H9 (cell line): ENCODE measurements at regions not wholly inside any gene's neighbourhood (a gene's known extent, or its start where the extent isn't known, plus 50 kb on each side); places are given as distances from the start of the nearest gene placed in this dataset.

Experiments
- DNase-seq: peaks from one replicate; pipeline ENCODE4 v3.0.0-alpha.2; 2017
- H2AFZ ChIP-seq: one replicate; pipeline ENCODE4 v1.6.1; 2013; ENCODE audit warnings: mild to moderate bottlenecking, low read length, control low read depth, moderate library complexity
- H2AK5ac ChIP-seq: 2 replicates; pipeline ENCODE4 v1.6.1; 2013; ENCODE audit warnings: low read length, control low read depth, mixed read lengths; ENCODE audit not compliant: insufficient read length
- H2BK120ac ChIP-seq: one replicate; pipeline ENCODE4 v1.6.1; 2013; ENCODE audit warnings: low read depth, mild to moderate bottlenecking, low read length, control low read depth, inconsistent platforms; ENCODE audit not compliant: poor library complexity, severe bottlenecking
- H2BK12ac ChIP-seq: 2 replicates; pipeline ENCODE4 v1.6.1; 2013; ENCODE audit warnings: low read length, control low read depth, mixed read lengths, low read depth; ENCODE audit not compliant: insufficient read length
- H2BK15ac ChIP-seq: 2 replicates; pipeline ENCODE4 v1.6.1; 2013; ENCODE audit warnings: low read depth, low read length, control low read depth
- H2BK20ac ChIP-seq: one replicate; pipeline ENCODE4 v1.6.1; 2013; ENCODE audit warnings: low read depth, mild to moderate bottlenecking, low read length, control low read depth, inconsistent platforms; ENCODE audit not compliant: poor library complexity, severe bottlenecking
- H2BK5ac ChIP-seq: 2 replicates; pipeline ENCODE4 v1.6.1; 2013; ENCODE audit warnings: low read length, control low read depth, mixed read lengths; ENCODE audit not compliant: insufficient read length
- H3K14ac ChIP-seq: 2 replicates; pipeline ENCODE4 v1.6.1; 2013; ENCODE audit warnings: low read length, control low read depth; ENCODE audit not compliant: insufficient read depth
- H3K18ac ChIP-seq: 2 replicates; pipeline ENCODE4 v1.6.1; 2013; ENCODE audit warnings: low read depth, mild to moderate bottlenecking, mixed read lengths, low read length, control low read depth; ENCODE audit not compliant: insufficient read length
- H3K23ac ChIP-seq: 2 replicates; pipeline ENCODE4 v1.6.1; 2013; ENCODE audit warnings: low read length, control low read depth, mixed read lengths, low read depth; ENCODE audit not compliant: insufficient read length
- H3K23me2 ChIP-seq: 2 replicates; pipeline ENCODE4 v1.6.1; 2013; ENCODE audit warnings: low read depth, mild to moderate bottlenecking, mixed read lengths, low read length, control low read depth; ENCODE audit not compliant: insufficient read length, poor library complexity, severe bottlenecking
- H3K27ac ChIP-seq: 2 replicates; pipeline ENCODE4 v1.5.1; 2013; ENCODE audit warnings: low read length, control low read depth, mixed read lengths, low read depth; ENCODE audit not compliant: insufficient read length
- H3K27me3 ChIP-seq: 2 replicates; pipeline ENCODE4 v1.6.1; 2013; ENCODE audit warnings: low read length, control low read depth, inconsistent platforms; ENCODE audit not compliant: insufficient read depth
- H3K4ac ChIP-seq: 2 replicates; pipeline ENCODE4 v1.6.1; 2013; ENCODE audit warnings: low read depth, mild to moderate bottlenecking, control low read depth, inconsistent platforms, low read length, moderate library complexity
- H3K4me1 ChIP-seq: 2 replicates; pipeline ENCODE4 v1.6.1; 2013; ENCODE audit warnings: low read length, control low read depth, inconsistent platforms; ENCODE audit not compliant: insufficient read depth
- H3K4me2 ChIP-seq: 2 replicates; pipeline ENCODE4 v1.6.1; 2013; ENCODE audit warnings: low read length, control low read depth, mixed read lengths; ENCODE audit not compliant: insufficient read length, insufficient read depth
- H3K56ac ChIP-seq: 2 replicates; pipeline ENCODE4 v1.6.1; 2013; ENCODE audit warnings: low read depth, mild to moderate bottlenecking, mixed read lengths, low read length, control low read depth; ENCODE audit not compliant: insufficient read length
- H3K79me1 ChIP-seq: 2 replicates; pipeline ENCODE4 v1.6.1; 2013; ENCODE audit warnings: low read depth, mild to moderate bottlenecking, moderate library complexity, low read length, control low read depth, inconsistent platforms; ENCODE audit not compliant: insufficient read depth, poor library complexity, severe bottlenecking
- H3K79me2 ChIP-seq: 2 replicates; pipeline ENCODE4 v1.6.1; 2013; ENCODE audit warnings: low read length, control low read depth, inconsistent platforms; ENCODE audit not compliant: insufficient read depth
- H3K9ac ChIP-seq: 2 replicates; pipeline ENCODE4 v1.6.1; 2013; ENCODE audit warnings: low read length, control low read depth, mixed read lengths; ENCODE audit not compliant: insufficient read length; ENCODE audit errors: extremely low read depth
- H3K9me3 ChIP-seq: one replicate; pipeline ENCODE4 v1.6.1; 2013; ENCODE audit warnings: low read depth, low read length, inconsistent platforms; ENCODE audit not compliant: control insufficient read depth
- H3T11ph ChIP-seq: one replicate; pipeline ENCODE4 v1.6.1; 2013; ENCODE audit warnings: mild to moderate bottlenecking, low read length, control low read depth, inconsistent platforms
- H4K20me1 ChIP-seq: one replicate; pipeline ENCODE4 v1.6.1; 2013; ENCODE audit not compliant: control insufficient read depth, insufficient read length, insufficient read depth
- H4K5ac ChIP-seq: 2 replicates; pipeline ENCODE4 v1.6.1; 2013; ENCODE audit warnings: low read depth, mild to moderate bottlenecking, mixed read lengths, low read length, control low read depth; ENCODE audit not compliant: insufficient read length
- H4K8ac ChIP-seq: replicated peaks from 2 replicates; pipeline ENCODE4 v1.6.1; 2013; ENCODE audit warnings: low read length, control low read depth, mixed read lengths, low read depth; ENCODE audit not compliant: insufficient read length
- H4K91ac ChIP-seq: 2 replicates; pipeline ENCODE4 v1.6.1; 2013; ENCODE audit warnings: low read depth, mild to moderate bottlenecking, moderate library complexity, mixed read lengths, low read length, control low read depth; ENCODE audit not compliant: insufficient read length
- H3K27ac Mint-ChIP-seq, 3 experiments: 2 replicates in 2 of 3; 3 replicates in 1 of 3; pipeline ENCODE4 v1.8.0; 2020 to 2021; ENCODE audit warnings: mixed read lengths in 3 of 3, mild to moderate bottlenecking in 1 of 3, moderate library complexity in 1 of 3
- H3K27me3 Mint-ChIP-seq: 2 replicates; pipeline ENCODE4 v1.8.0; 2021; ENCODE audit warnings: low read depth, mild to moderate bottlenecking, moderate library complexity, mixed read lengths
- H3K36me3 Mint-ChIP-seq, 3 experiments: 2 replicates in 2 of 3; 3 replicates in 1 of 3; pipeline ENCODE4 v1.8.0; 2020 to 2021; ENCODE audit warnings: low read depth in 3 of 3, mixed read lengths in 3 of 3; ENCODE audit not compliant: insufficient read depth in 1 of 3
- H3K4me1 Mint-ChIP-seq, 2 experiments: 2 replicates each; pipeline ENCODE4 v1.8.0; 2020; ENCODE audit warnings: mixed read lengths in 2 of 2
- H3K4me3 Mint-ChIP-seq, 2 experiments: 2 replicates in 1 of 2; 3 replicates in 1 of 2; pipeline ENCODE4 v1.8.0; 2020 to 2021; ENCODE audit warnings: mild to moderate bottlenecking in 2 of 2, mixed read lengths in 2 of 2, moderate library complexity in 1 of 2
- H3K9me3 Mint-ChIP-seq, 2 experiments: 2 replicates in 1 of 2; 3 replicates in 1 of 2; pipeline ENCODE4 v1.8.0; 2020; ENCODE audit warnings: mild to moderate bottlenecking in 2 of 2, mixed read lengths in 2 of 2, moderate library complexity in 1 of 2
- WGBS: extraction: QIAGEN DNeasy Blood & Tissue Kit; methylation state at CpG from one replicate; pipeline ENCODE4 v1.1.7; 2013; ENCODE audit warnings: missing lambda C conversion rate, low lambda C conversion rate, mixed read lengths; ENCODE audit not compliant: insufficient read length; ENCODE audit errors: extremely low coverage; 5-methylcytosine and 5-hydroxymethylcytosine counted together
- TF ChIP-seq, protein P1 (sequence below): fragments of 200-600 bp; sonication (generic); conservative IDR thresholded peaks from 3 replicates; pipeline ENCODE4 v1.8.0; 2021; ENCODE audit warnings: antibody characterized with exemption, mild to moderate bottlenecking

DNA sequence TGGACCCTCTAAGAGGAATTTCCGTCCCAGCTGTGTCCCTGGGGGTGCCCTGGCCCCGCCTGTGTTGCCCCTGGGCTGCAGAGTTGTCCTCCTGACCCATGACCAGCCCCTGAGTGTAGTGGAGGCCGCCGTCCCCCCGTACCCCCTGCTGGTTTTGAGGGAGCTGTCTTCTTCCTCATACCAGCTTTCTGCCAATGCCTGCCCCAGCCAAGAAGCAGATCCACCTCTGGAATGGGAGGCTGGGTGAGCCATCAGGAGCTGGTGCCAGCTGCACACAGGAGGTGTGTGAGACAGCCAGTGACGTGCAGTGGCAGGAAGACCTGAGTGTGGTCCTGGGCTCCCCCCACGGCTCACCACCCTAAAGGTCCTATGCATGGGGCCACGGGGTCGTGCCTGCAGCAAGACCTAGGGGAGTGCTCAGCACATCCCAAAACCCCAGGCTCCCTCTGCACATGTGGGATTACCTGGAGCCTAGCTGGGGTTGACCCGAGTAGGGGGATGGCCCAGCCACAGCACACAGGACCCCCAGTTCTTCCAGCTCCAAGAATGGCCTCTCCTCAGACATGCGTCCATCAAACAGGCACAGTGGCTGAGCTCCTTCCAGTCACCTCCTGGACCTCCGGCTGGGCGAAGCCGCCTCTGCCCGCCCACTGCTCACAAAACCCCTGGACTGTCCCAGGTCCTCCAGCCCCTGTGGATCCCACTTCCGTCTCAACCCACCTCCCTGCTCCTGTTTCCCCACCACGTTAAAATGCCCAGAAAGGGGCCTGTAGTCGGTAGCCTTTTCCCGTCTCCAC lies 647.6 kb downstream of the BRD1 start:
- H4K20me1 ChIP-seq: no peaks in the 10 kb centered on the region
- Mint-ChIP-seq H3K36me3 (no peaks in the 10 kb centered on the region), H3K27me3 (peaks cover 20% of the 10 kb centered on the region), H3K27ac (peak overlapping the region in 1 of 3 experiments; percentile 15; a peak in 1 of 7 replicates), H3K9me3 (peaks cover 3 to 6% of the 10 kb centered on the region in 2 experiments; a peak in 3 of 5 replicates), H3K4me3 (no peak overlapping the region), H3K4me1 (peaks cover 2 to 6% of the 10 kb centered on the region in 2 experiments)
- H2BK20ac ChIP-seq: no peak overlapping the region
- no peaks in the 10 kb centered on the region for H3K23me2 ChIP-seq
- no peaks in the 10 kb centered on the region for H3K9me3 ChIP-seq
- H3K79me2 ChIP-seq: no peaks in the 10 kb centered on the region
- no peaks in the 10 kb centered on the region for H3K4me1 ChIP-seq
- no peak overlapping the region for H3K23ac ChIP-seq
- no CpG with 5 or more reads among the region's 19 CpGs for WGBS
- H2BK15ac ChIP-seq: no peak overlapping the region
- H2BK5ac ChIP-seq: no peak overlapping the region
- no peaks in the 10 kb centered on the region for H3K27me3 ChIP-seq
- H2AFZ ChIP-seq: no peak overlapping the region
- no peak overlapping the region for H2BK12ac ChIP-seq
- no peak overlapping the region for H3K4me2 ChIP-seq
- H2AK5ac ChIP-seq: no peak overlapping the region
- H3K4ac ChIP-seq: no peak overlapping the region
- H3K9ac ChIP-seq: no peak overlapping the region
- no peak overlapping the region for H4K91ac ChIP-seq
- no peak overlapping the region for H3K18ac ChIP-seq
- no peak overlapping the region for H4K5ac ChIP-seq
- TF ChIP-seq, protein P1, sequence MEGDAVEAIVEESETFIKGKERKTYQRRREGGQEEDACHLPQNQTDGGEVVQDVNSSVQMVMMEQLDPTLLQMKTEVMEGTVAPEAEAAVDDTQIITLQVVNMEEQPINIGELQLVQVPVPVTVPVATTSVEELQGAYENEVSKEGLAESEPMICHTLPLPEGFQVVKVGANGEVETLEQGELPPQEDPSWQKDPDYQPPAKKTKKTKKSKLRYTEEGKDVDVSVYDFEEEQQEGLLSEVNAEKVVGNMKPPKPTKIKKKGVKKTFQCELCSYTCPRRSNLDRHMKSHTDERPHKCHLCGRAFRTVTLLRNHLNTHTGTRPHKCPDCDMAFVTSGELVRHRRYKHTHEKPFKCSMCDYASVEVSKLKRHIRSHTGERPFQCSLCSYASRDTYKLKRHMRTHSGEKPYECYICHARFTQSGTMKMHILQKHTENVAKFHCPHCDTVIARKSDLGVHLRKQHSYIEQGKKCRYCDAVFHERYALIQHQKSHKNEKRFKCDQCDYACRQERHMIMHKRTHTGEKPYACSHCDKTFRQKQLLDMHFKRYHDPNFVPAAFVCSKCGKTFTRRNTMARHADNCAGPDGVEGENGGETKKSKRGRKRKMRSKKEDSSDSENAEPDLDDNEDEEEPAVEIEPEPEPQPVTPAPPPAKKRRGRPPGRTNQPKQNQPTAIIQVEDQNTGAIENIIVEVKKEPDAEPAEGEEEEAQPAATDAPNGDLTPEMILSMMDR: no peak
- no peak overlapping the region for H4K8ac ChIP-seq
- no peak overlapping the region for H3T11ph ChIP-seq
- no peak overlapping the region for H3K14ac ChIP-seq
- H3K27ac ChIP-seq: no peak overlapping the region
- H3K79me1 ChIP-seq: no peaks in the 10 kb centered on the region
- no peak for DNase-seq
- H3K56ac ChIP-seq: no peak overlapping the region
- H2BK120ac ChIP-seq: no peak overlapping the region
